ENCODE measurements at regions not wholly inside any gene's neighbourhood (a gene's known extent, or its start where the extent isn't known, plus 50 kb on each side); places are given as distances from the start of the nearest gene placed in this dataset.
"Not testable (repeated sequence)": the region's sequence is repeated elsewhere in the genome, so short reads cannot be mapped to it uniquely, and the experiment has no call there.

DNA sequence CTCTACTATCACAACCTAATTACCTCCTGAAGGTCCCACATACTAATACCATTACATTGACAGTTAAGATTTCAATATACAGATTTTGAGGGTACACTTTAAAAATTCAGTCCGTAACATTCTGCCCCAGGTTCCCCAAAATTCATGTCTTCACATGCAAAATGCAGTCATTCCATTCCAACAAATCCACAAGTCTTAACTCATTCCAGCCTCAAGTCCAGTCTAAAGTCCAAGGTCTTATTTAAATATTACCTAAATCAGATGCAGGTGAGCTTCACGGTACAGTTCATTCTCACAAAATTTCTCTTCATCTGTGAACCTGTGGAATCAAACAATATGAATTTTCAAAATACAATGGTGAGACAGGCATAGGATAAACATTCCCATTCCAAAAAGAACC lies 1332.0 kb downstream of the CDH12 start:
- H3K4me1 ChIP-seq; H3K4me3 ChIP-seq; DNase-seq; intact Hi-C loops (cut with DNase I); H3K27me3 ChIP-seq; H3K36me3 ChIP-seq (replicated peaks in 1 of 2; ENCODE audit: insufficient read depth in 1 of 2, low read depth in 2 of 2); H3K9me3 ChIP-seq; H3K27ac ChIP-seq; ATAC-seq: not testable (repeated sequence)
- WGBS, 2 donors, result 89 to 92% methylated on average over 2 of the region's 2 CpGs

GRCh38 chr5:21496926-21497325 lies 1356.2 kb downstream of the CDH12 start:
- H3K36me3 ChIP-seq (replicated peaks in 1 of 2; ENCODE audit: insufficient read depth in 1 of 2, low read depth in 2 of 2); H3K27me3 ChIP-seq; H3K4me3 ChIP-seq; intact Hi-C loops (cut with DNase I); ATAC-seq; H3K27ac ChIP-seq; H3K4me1 ChIP-seq; DNase-seq; H3K9me3 ChIP-seq: not testable (repeated sequence)
- 87 to 94% methylated on average over 6 to 9 of the region's 11 CpGs for WGBS, 2 donors

- H3K4me1 ChIP-seq; H3K4me3 ChIP-seq; DNase-seq; H3K9me3 ChIP-seq; intact Hi-C loops (cut with DNase I); H3K27me3 ChIP-seq; ATAC-seq; H3K36me3 ChIP-seq (replicated peaks in 1 of 2; ENCODE audit: insufficient read depth in 1 of 2, low read depth in 2 of 2); H3K27ac ChIP-seq: not testable (repeated sequence)
- 88 to 91% methylated on average over 8 of the region's 8 CpGs for WGBS, 2 donors
Measured at GRCh38 chr5:21496056-21496455, 1357.1 kb downstream of the CDH12 start.

DNA sequence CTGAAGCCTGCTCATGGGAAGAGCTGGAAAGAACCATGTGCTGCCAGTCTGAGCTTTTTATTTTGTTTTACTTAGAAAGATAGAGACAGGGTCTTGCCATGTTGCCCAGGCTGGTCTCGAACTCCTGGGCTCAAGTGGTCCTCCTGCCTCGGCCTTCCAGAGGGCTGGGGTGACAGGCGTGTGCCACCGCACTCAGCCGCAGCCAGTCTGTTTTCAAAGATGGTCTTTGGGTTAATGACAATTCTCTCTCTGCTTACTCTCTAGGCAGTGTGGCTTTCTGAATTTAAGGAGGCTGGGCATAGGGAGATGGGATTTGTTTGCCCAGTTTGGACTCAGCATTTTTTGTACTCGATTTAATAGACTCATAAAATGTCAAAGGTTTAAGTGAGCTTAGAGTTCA lies 1357.9 kb downstream of the CDH12 start:
- WGBS, 2 donors, result 89 to 93% methylated on average over 6 of the region's 6 CpGs
- H3K27ac ChIP-seq; ATAC-seq; intact Hi-C loops (cut with DNase I); H3K36me3 ChIP-seq (replicated peaks in 1 of 2; ENCODE audit: insufficient read depth in 1 of 2, low read depth in 2 of 2); H3K27me3 ChIP-seq; H3K4me1 ChIP-seq; H3K9me3 ChIP-seq; H3K4me3 ChIP-seq; DNase-seq: not testable (repeated sequence)

DNA sequence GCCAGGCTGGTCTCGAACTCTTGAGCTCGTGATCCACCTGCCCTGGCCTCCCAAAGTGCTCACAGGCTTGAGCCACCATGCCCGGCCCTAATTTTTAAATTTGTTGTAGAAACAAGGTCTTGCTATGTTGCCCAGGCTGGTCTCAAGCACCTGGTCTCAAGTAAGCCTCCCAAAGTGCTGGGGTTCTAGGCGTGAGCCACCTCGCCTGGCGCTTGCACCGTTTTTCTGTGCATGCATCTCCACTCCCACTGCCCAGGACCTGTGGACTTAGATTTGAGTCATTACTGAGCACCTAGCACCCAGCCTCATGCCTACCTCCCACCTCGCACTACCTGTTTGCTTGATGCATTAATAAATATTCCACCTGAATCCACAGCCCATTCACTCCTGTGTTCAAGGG lies 1359.1 kb downstream of the CDH12 start:
- WGBS, 2 donors, result 94 to 98% methylated on average over 7 to 8 of the region's 8 CpGs
- ATAC-seq; H3K9me3 ChIP-seq; H3K36me3 ChIP-seq (replicated peaks in 1 of 2; ENCODE audit: insufficient read depth in 1 of 2, low read depth in 2 of 2); intact Hi-C loops (cut with DNase I); H3K4me1 ChIP-seq; H3K4me3 ChIP-seq; DNase-seq; H3K27me3 ChIP-seq; H3K27ac ChIP-seq: not testable (repeated sequence)

- DNase-seq; H3K27me3 ChIP-seq; H3K9me3 ChIP-seq; H3K4me3 ChIP-seq; H3K4me1 ChIP-seq; ATAC-seq; H3K36me3 ChIP-seq (replicated peaks in 1 of 2; ENCODE audit: insufficient read depth in 1 of 2, low read depth in 2 of 2); H3K27ac ChIP-seq; intact Hi-C loops (cut with DNase I): not testable (repeated sequence)
- WGBS, 2 donors, result 94% methylated on average over 6 of the region's 6 CpGs
Measured at GRCh38 chr5:21491182-21491581, 1362.0 kb downstream of the CDH12 start.

DNA sequence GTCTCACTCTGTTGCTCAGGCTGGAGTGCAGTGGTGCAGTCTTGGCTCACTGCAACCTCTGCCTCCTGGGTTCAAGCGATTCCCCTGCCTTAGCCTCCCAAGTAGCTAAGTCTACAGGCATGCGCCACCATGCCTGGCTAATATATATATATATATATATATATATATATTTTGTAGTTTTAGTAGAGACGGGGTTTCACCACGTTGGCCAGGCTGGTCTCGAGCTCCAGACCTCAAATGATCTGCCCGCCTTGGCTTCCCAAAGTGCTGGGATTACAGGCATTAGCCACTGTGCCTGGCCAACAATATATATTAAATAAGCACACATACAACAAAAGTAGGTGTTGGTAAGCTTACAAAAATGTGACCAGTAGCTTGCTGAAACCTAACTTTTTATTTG lies 1364.3 kb downstream of the CDH12 start:
- intact Hi-C loops (cut with DNase I); ATAC-seq; H3K36me3 ChIP-seq (replicated peaks in 1 of 2; ENCODE audit: insufficient read depth in 1 of 2, low read depth in 2 of 2); H3K4me3 ChIP-seq; H3K9me3 ChIP-seq; H3K27me3 ChIP-seq; H3K4me1 ChIP-seq; DNase-seq; H3K27ac ChIP-seq: not testable (repeated sequence)
- WGBS, 2 donors, result 95 to 98% methylated on average over 6 of the region's 6 CpGs

GRCh38 chr5:21485458-21486000 lies 1367.6 kb downstream of the CDH12 start:
- peak in 2 of 7 experiments; percentile 15 to 17 for TF ChIP-seq CTCF (IDR thresholded peaks at IDR 0.05)
- 94 to 96% methylated on average over 6 to 7 of the region's 7 CpGs for WGBS, 2 donors

DNA sequence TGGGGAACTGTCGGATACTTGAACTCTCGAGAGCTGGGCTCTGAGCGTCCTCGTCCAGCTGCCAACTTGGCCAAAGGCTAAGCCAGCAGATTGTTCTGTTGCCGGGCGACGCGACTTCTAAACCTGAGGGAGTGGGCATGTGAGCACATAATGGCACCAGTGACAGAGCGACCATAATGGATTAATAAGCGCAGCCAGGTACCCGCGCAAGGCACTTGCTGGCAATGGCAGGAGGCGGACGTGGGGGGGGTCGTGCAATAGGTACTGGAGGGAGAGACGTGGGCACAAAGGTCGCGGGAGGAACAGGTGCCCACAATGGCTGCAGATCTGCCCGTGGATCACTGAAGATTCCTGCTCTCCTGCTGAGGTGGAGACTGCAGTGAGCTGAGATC lies 1368.7 kb downstream of the CDH12 start:
- ATAC-seq; H3K36me3 ChIP-seq (replicated peaks in 1 of 2; ENCODE audit: insufficient read depth in 1 of 2, low read depth in 2 of 2); H3K27ac ChIP-seq; intact Hi-C loops (cut with DNase I); H3K4me1 ChIP-seq; H3K9me3 ChIP-seq; H3K4me3 ChIP-seq; H3K27me3 ChIP-seq: not testable (repeated sequence)
- peak in 1 of 4 donors; percentile 38 for DNase-seq
- WGBS, 2 donors, result 95 to 98% methylated on average over 11 to 14 of the region's 19 CpGs

More at GRCh38 chr5:21485458-21486000, 1367.6 kb downstream of the CDH12 start:
- intact Hi-C loops (cut with DNase I); H3K27me3 ChIP-seq; H3K36me3 ChIP-seq (replicated peaks in 1 of 2; ENCODE audit: insufficient read depth in 1 of 2, low read depth in 2 of 2); H3K4me3 ChIP-seq; H3K9me3 ChIP-seq; H3K27ac ChIP-seq; ATAC-seq; H3K4me1 ChIP-seq: not testable (repeated sequence)
- peak in 1 of 4 donors; percentile 22 for DNase-seq

- H3K4me1 ChIP-seq; H3K4me3 ChIP-seq; H3K27me3 ChIP-seq; H3K27ac ChIP-seq; intact Hi-C loops (cut with DNase I); H3K36me3 ChIP-seq (replicated peaks in 1 of 2; ENCODE audit: insufficient read depth in 1 of 2, low read depth in 2 of 2); H3K9me3 ChIP-seq; ATAC-seq: not testable (repeated sequence)
- 95 to 97% methylated on average over 15 to 18 of the region's 19 CpGs for WGBS, 2 donors
- DNase-seq, result peak in 1 of 4 donors; percentile 20
Measured at GRCh38 chr5:21483790-21484497, 1369.2 kb downstream of the CDH12 start.

GRCh38 chr5:21482983-21483650 lies 1370.0 kb downstream of the CDH12 start:
- H3K27ac ChIP-seq; H3K36me3 ChIP-seq (replicated peaks in 1 of 2; ENCODE audit: insufficient read depth in 1 of 2, low read depth in 2 of 2); intact Hi-C loops (cut with DNase I); H3K4me1 ChIP-seq; H3K4me3 ChIP-seq; ATAC-seq; H3K27me3 ChIP-seq; H3K9me3 ChIP-seq: not testable (repeated sequence)
- WGBS, 2 donors, result 91 to 94% methylated on average over 21 to 22 of the region's 22 CpGs
- peak in 1 of 4 donors; percentile 29 for DNase-seq
